ENCODE measurements at regions not wholly inside any gene's neighbourhood (a gene's known extent, or its start where the extent isn't known, plus 50 kb on each side); places are given as distances from the start of the nearest gene placed in this dataset.

DNA sequence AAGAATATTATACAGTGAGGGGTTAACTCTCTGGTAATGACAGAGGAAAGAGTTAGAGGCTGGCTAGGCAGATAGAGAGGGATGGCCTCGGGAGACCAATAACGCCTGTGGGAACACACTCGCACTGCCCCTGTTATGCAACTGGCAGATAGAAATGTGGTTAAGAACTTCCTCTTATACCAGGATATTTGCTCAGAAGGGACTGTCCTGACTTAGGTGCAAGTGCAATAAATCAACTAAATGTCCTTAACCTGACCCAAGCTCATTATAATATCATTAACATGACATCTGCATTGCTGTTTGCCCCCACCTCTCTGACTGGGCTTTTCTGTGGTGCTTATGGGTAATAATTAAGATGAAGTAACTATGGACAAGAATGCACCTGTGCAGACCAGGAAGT, 1518.0 kb downstream of the NCAM2 start:
- no peak for TF ChIP-seq POLR2AphosphoS5 (IDR thresholded peaks at IDR 0.05)
- TF ChIP-seq, protein P1, sequence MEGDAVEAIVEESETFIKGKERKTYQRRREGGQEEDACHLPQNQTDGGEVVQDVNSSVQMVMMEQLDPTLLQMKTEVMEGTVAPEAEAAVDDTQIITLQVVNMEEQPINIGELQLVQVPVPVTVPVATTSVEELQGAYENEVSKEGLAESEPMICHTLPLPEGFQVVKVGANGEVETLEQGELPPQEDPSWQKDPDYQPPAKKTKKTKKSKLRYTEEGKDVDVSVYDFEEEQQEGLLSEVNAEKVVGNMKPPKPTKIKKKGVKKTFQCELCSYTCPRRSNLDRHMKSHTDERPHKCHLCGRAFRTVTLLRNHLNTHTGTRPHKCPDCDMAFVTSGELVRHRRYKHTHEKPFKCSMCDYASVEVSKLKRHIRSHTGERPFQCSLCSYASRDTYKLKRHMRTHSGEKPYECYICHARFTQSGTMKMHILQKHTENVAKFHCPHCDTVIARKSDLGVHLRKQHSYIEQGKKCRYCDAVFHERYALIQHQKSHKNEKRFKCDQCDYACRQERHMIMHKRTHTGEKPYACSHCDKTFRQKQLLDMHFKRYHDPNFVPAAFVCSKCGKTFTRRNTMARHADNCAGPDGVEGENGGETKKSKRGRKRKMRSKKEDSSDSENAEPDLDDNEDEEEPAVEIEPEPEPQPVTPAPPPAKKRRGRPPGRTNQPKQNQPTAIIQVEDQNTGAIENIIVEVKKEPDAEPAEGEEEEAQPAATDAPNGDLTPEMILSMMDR (IDR thresholded peaks at IDR 0.05): no peak

Measured in breast epithelium (tissue), 3 donors.